Peyer's patch (tissue), 4 donors: ENCODE measurements at regions not wholly inside any gene's neighbourhood (a gene's known extent, or its start where the extent isn't known, plus 50 kb on each side); places are given as distances from the start of the nearest gene placed in this dataset.

ENCODE experiments used
- DNase-seq, 3 donors: peaks; one replicate each; pipeline ENCODE4 v3.0.0-alpha.2; 2017 to 2019
- H3K27ac ChIP-seq, 4 donors: fragments of 200-600 bp; sonication (generic); one replicate each; pipeline ENCODE4 v1.5.1; 2016 to 2019
- H3K27me3 ChIP-seq, 2 donors: fragments of 200-600 bp; sonication (generic); one replicate each; pipeline ENCODE4 v1.5.1; 2019
- H3K36me3 ChIP-seq, 3 donors: fragments of 200-600 bp; sonication (generic); one replicate each; pipeline ENCODE4 v1.5.1; 2016 to 2019
- H3K4me1 ChIP-seq, 4 donors: fragments of 200-600 bp; sonication (generic); one replicate each; pipeline ENCODE4 v1.5.1; 2016 to 2019
- H3K4me3 ChIP-seq, 4 donors: fragments of 200-600 bp; sonication (generic); 1 replicate in 3 of 4; 2 replicates in 1 of 4; pipeline ENCODE4 v1.5.1; 2016 to 2019; ENCODE audit warnings: mild to moderate bottlenecking in 1 of 4
- H3K9me3 ChIP-seq, 4 donors: fragments of 200-600 bp; sonication (generic); one replicate each; pipeline ENCODE4 v1.5.1; 2016 to 2019; ENCODE audit warnings: mild to moderate bottlenecking in 1 of 4
- CTCF ChIP-seq, 6 experiments: fragments of 450-650 bp in 4 of 6; fragments of 200-600 bp in 2 of 6; sonication (generic) in 1 of 6; IDR thresholded peaks; one replicate each; pipeline ENCODE4 v1.5.1; 2017 to 2019; ENCODE audit warnings: antibody characterized with exemption in 6 of 6, mild to moderate bottlenecking in 3 of 6, moderate library complexity in 1 of 6
- POLR2A ChIP-seq, 2 donors: fragments of 450-650 bp; IDR thresholded peaks; one replicate each; pipeline ENCODE4 v1.5.1; 2017; ENCODE audit warnings: antibody characterized with exemption in 2 of 2, mild to moderate bottlenecking in 2 of 2, moderate library complexity in 2 of 2

GRCh38 chr13:105595471-105595870 is 940.0 kb downstream of the EFNB2 start:
- Histone ChIP-seq H3K27ac (no peak overlapping the region), H3K4me3 (no peak overlapping the region), H3K9me3 (no peaks in the 10 kb centered on the region), H3K4me1 (no peaks in the 10 kb centered on the region), H3K36me3 (no peaks in the 10 kb centered on the region), H3K27me3 (no peaks in the 10 kb centered on the region)
- DNase-seq: no peak
- TF ChIP-seq CTCF (IDR thresholded peaks at IDR 0.05): no peak
- no peak for TF ChIP-seq POLR2A (IDR thresholded peaks at IDR 0.05)

GRCh38 chr13:105591277-105591676 is 944.2 kb downstream of the EFNB2 start:
- Histone ChIP-seq H3K9me3 (no peaks in the 10 kb centered on the region), H3K4me1 (no peaks in the 10 kb centered on the region), H3K4me3 (no peak overlapping the region), H3K27me3 (no peaks in the 10 kb centered on the region), H3K27ac (no peak overlapping the region), H3K36me3 (no peaks in the 10 kb centered on the region)
- DNase-seq: no peak
- no peak for TF ChIP-seq POLR2A (IDR thresholded peaks at IDR 0.05)
- TF ChIP-seq CTCF (IDR thresholded peaks at IDR 0.05): no peak

- TF ChIP-seq CTCF (IDR thresholded peaks at IDR 0.05) (no peak), POLR2A (IDR thresholded peaks at IDR 0.05) (no peak)
- H3K27me3 ChIP-seq: no peaks in the 10 kb centered on the region
- no peaks in the 10 kb centered on the region for H3K4me1 ChIP-seq
- no peak for DNase-seq
- no peak overlapping the region for H3K4me3 ChIP-seq
- no peaks in the 10 kb centered on the region for H3K9me3 ChIP-seq
- H3K27ac ChIP-seq: no peak overlapping the region
- H3K36me3 ChIP-seq: no peaks in the 10 kb centered on the region
Observed at GRCh38 chr13:105587786-105588185, 947.7 kb downstream of the EFNB2 start.

GRCh38 chr13:105579821-105580710 is 955.4 kb downstream of the EFNB2 start:
- Histone ChIP-seq H3K36me3 (no peaks in the 10 kb centered on the region), H3K9me3 (no peaks in the 10 kb centered on the region), H3K4me3 (no peak overlapping the region), H3K4me1 (no peaks in the 10 kb centered on the region), H3K27ac (no peak overlapping the region), H3K27me3 (no peaks in the 10 kb centered on the region)
- no peak for TF ChIP-seq CTCF (IDR thresholded peaks at IDR 0.05)
- no peak for TF ChIP-seq POLR2A (IDR thresholded peaks at IDR 0.05)
- DNase-seq: no peak

GRCh38 chr13:105573136-105573535 is 962.3 kb downstream of the EFNB2 start:
- TF ChIP-seq POLR2A (IDR thresholded peaks at IDR 0.05) (no peak), CTCF (IDR thresholded peaks at IDR 0.05) (no peak)
- no peaks in the 10 kb centered on the region for H3K36me3 ChIP-seq
- DNase-seq: no peak
- H3K9me3 ChIP-seq: no peaks in the 10 kb centered on the region
- H3K4me3 ChIP-seq: no peak overlapping the region
- no peaks in the 10 kb centered on the region for H3K4me1 ChIP-seq
- H3K27me3 ChIP-seq: no peaks in the 10 kb centered on the region
- H3K27ac ChIP-seq: no peak overlapping the region
